ENCODE measurements at regions not wholly inside any gene's neighbourhood (a gene's known extent, or its start where the extent isn't known, plus 50 kb on each side); places are given as distances from the start of the nearest gene placed in this dataset.

DNA sequence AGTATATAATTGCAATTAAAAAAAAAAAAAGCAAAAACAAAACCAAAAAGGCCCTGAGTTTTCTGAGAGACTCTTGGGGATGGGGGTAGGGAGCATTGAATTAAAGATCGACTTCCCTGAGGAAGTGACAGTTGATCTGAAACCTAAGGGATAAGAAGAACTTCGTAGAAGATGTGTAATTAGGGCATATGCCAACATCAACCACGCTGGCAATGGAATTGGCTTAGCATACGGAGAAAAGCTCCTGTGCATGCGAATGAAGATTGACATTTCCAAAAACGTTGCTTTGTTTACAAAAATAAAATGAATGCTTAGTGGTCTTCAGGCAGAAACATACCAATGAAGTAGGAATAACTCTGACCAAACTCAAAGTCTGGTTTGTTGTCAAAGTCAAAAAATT, 307.6 kb upstream of the ZNF521 start:
- no peaks in the 10 kb centered on the region for H4K20me1 ChIP-seq (ENCODE audit: insufficient read depth, low read depth, low read length)
- H3K4me3 ChIP-seq (ENCODE audit: low read length): no peak overlapping the region
- no peak overlapping the region for H3K9ac ChIP-seq (ENCODE audit: low read length)
- H3K4me1 ChIP-seq (ENCODE audit: low read length): no peaks in the 10 kb centered on the region
- H3K79me2 ChIP-seq (ENCODE audit: low read length): no peaks in the 10 kb centered on the region
- no peak for DNase-seq
- no peak overlapping the region for H2AFZ ChIP-seq (ENCODE audit: low read length)
- no peaks in the 10 kb centered on the region for H3K9me2 ChIP-seq (replicated peaks; ENCODE audit: insufficient read depth, low read length)
- H3K27me3 ChIP-seq (ENCODE audit: low read length): no peaks in the 10 kb centered on the region
- H3K27ac ChIP-seq (ENCODE audit: low read length): no peak overlapping the region
- no peak overlapping the region for H3K4me2 ChIP-seq (ENCODE audit: low read depth, low read length, poor library complexity, severe bottlenecking)
- H3K9me3 ChIP-seq (ENCODE audit: low read length): no peaks in the 10 kb centered on the region
- H3K36me3 ChIP-seq (ENCODE audit: insufficient read depth, low read length): no peaks in the 10 kb centered on the region

DNA sequence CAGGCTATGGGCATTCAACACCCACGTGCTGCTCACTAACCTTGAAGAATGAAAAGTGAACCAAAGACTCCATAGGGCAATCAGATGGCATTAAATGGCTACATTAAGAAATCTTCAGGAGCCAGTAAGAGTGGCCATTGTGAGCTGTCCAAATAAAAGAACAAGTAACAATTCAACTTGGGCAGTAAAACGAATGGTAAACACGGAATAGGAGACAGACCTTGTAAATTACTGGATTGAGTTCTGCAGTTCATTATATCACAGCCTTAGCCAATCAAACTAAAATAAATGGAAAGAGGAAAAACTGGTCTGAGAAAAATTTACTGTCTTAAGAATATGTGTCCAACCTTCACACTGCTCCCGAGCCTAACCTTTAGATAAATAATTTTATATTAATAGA, 306.5 kb upstream of the ZNF521 start:
- no peak overlapping the region for H3K9ac ChIP-seq (ENCODE audit: low read length)
- H3K4me1 ChIP-seq (ENCODE audit: low read length): no peaks in the 10 kb centered on the region
- H3K4me3 ChIP-seq (ENCODE audit: low read length): no peak overlapping the region
- no peak for DNase-seq
- no peaks in the 10 kb centered on the region for H3K27me3 ChIP-seq (ENCODE audit: low read length)
- no peaks in the 10 kb centered on the region for H4K20me1 ChIP-seq (ENCODE audit: insufficient read depth, low read depth, low read length)
- no peak overlapping the region for H3K27ac ChIP-seq (ENCODE audit: low read length)
- no peaks in the 10 kb centered on the region for H3K36me3 ChIP-seq (ENCODE audit: insufficient read depth, low read length)
- H2AFZ ChIP-seq (ENCODE audit: low read length): no peak overlapping the region
- no peaks in the 10 kb centered on the region for H3K9me3 ChIP-seq (ENCODE audit: low read length)
- no peak overlapping the region for H3K4me2 ChIP-seq (ENCODE audit: low read depth, low read length, poor library complexity, severe bottlenecking)
- H3K9me2 ChIP-seq (replicated peaks; ENCODE audit: insufficient read depth, low read length): no peaks in the 10 kb centered on the region
- H3K79me2 ChIP-seq (ENCODE audit: low read length): no peaks in the 10 kb centered on the region

DNA sequence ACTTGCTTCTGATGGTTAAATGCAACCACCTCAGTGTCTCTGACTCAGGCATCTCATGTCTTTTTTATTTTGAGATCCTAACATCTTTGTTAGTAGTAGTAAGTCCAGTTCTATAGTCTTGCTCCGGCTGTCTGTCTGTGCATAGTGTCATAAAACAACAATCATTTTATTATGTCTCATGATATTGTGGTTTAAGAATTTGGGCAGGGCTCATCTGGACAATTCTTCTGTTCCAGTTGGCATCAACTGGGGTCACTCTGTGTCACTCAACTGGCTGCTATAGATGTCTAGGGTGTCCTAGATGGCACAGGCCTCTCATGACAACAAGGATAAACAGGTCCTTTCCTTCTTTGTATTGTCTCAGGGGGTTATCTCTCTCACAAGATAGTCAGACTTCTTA, 299.6 kb upstream of the ZNF521 start:
- H3K27ac ChIP-seq (ENCODE audit: low read length): no peak overlapping the region
- H3K9me2 ChIP-seq (replicated peaks; ENCODE audit: insufficient read depth, low read length): no peaks in the 10 kb centered on the region
- no peak for DNase-seq
- no peaks in the 10 kb centered on the region for H3K27me3 ChIP-seq (ENCODE audit: low read length)
- H3K9me3 ChIP-seq (ENCODE audit: low read length): no peaks in the 10 kb centered on the region
- H3K4me1 ChIP-seq (ENCODE audit: low read length): no peaks in the 10 kb centered on the region
- H2AFZ ChIP-seq (ENCODE audit: low read length): no peak overlapping the region
- no peak overlapping the region for H3K4me3 ChIP-seq (ENCODE audit: low read length)
- no peaks in the 10 kb centered on the region for H4K20me1 ChIP-seq (ENCODE audit: insufficient read depth, low read depth, low read length)
- H3K4me2 ChIP-seq (ENCODE audit: low read depth, low read length, poor library complexity, severe bottlenecking): no peak overlapping the region
- H3K79me2 ChIP-seq (ENCODE audit: low read length): no peaks in the 10 kb centered on the region
- no peaks in the 10 kb centered on the region for H3K36me3 ChIP-seq (ENCODE audit: insufficient read depth, low read length)
- no peak overlapping the region for H3K9ac ChIP-seq (ENCODE audit: low read length)

DNA sequence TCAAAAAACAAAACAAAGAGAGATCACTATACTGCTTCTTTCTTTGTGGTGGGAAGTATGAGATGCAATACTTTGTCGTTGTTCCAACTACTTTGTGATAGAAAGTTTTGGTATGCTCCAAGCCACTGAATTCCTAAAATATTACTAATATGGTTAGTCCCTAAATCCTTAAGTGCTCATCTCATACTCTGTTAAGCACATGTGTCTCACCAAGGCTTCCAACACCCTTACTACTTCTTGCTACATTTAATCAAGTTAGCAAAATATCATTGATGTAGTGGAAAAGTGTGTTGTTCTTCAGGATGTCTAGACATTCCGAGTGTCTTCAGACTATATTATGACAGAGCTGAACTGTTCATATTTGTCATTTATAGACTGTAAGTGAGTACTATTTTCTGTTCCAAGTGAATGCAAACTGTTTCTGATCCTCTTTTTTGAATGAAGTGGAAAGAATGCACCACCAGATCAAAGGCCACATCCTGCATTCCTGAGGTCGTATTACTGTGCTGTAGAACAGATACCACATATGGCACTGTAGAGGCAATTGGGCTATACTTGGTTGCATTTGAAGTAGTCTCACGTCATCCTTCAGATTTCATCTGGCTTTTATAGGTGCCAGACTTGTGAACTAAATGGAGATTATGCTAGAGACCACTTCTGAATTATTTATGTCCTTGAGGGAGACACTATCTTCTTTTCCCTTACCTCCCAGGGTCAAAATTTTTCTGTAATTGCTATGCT, 298.4 kb upstream of the ZNF521 start:
- H3K9ac ChIP-seq (ENCODE audit: low read length): no peak overlapping the region
- H2AFZ ChIP-seq (ENCODE audit: low read length): no peak overlapping the region
- no peak overlapping the region for H3K4me2 ChIP-seq (ENCODE audit: low read depth, low read length, poor library complexity, severe bottlenecking)
- no peaks in the 10 kb centered on the region for H3K9me3 ChIP-seq (ENCODE audit: low read length)
- H3K27ac ChIP-seq (ENCODE audit: low read length): no peak overlapping the region
- no peaks in the 10 kb centered on the region for H3K9me2 ChIP-seq (replicated peaks; ENCODE audit: insufficient read depth, low read length)
- H3K79me2 ChIP-seq (ENCODE audit: low read length): no peaks in the 10 kb centered on the region
- no peaks in the 10 kb centered on the region for H3K4me1 ChIP-seq (ENCODE audit: low read length)
- H3K4me3 ChIP-seq (ENCODE audit: low read length): no peak overlapping the region
- no peaks in the 10 kb centered on the region for H4K20me1 ChIP-seq (ENCODE audit: insufficient read depth, low read depth, low read length)
- H3K27me3 ChIP-seq (ENCODE audit: low read length): no peaks in the 10 kb centered on the region
- DNase-seq: no peak
- H3K36me3 ChIP-seq (ENCODE audit: insufficient read depth, low read length): no peaks in the 10 kb centered on the region

DNA sequence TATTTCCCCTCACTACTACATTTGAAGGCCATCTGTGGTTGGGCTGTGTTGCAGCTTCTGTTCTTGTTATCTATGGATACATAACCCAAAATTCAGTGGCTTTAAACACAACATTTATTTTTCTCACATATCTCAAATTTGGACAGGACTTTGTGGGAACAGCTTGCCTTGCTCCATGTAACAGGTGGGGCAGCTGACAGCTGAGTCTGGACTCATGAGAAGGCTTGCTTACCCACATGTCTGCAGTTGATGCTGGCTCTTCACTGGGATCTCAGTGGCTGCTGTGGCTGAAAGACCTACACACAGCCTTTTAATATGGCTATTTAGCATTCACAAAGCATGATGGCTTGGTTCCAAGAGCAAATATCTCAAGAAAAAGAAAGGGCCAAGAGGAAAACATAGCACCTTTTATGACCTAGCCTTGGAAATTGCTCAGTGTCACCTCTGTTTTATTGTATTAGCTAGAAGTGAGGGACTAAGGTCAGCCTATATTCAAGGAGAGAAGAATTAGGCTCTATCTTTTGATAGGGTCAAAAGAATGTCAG, 296.8 kb upstream of the ZNF521 start:
- Histone ChIP-seq H3K4me1 (ENCODE audit: low read length) (no peaks in the 10 kb centered on the region), H3K79me2 (ENCODE audit: low read length) (no peaks in the 10 kb centered on the region), H3K9me2 (replicated peaks; ENCODE audit: insufficient read depth, low read length) (no peaks in the 10 kb centered on the region), H3K9me3 (ENCODE audit: low read length) (no peaks in the 10 kb centered on the region), H3K36me3 (ENCODE audit: insufficient read depth, low read length) (no peaks in the 10 kb centered on the region), H2AFZ (ENCODE audit: low read length) (no peak overlapping the region), H3K27me3 (ENCODE audit: low read length) (no peaks in the 10 kb centered on the region), H4K20me1 (ENCODE audit: insufficient read depth, low read depth, low read length) (no peaks in the 10 kb centered on the region), H3K4me2 (ENCODE audit: low read depth, low read length, poor library complexity, severe bottlenecking) (no peak overlapping the region), H3K27ac (ENCODE audit: low read length) (no peak overlapping the region), H3K4me3 (ENCODE audit: low read length) (no peak overlapping the region), H3K9ac (ENCODE audit: low read length) (no peak overlapping the region)
- no peak for DNase-seq

DNA sequence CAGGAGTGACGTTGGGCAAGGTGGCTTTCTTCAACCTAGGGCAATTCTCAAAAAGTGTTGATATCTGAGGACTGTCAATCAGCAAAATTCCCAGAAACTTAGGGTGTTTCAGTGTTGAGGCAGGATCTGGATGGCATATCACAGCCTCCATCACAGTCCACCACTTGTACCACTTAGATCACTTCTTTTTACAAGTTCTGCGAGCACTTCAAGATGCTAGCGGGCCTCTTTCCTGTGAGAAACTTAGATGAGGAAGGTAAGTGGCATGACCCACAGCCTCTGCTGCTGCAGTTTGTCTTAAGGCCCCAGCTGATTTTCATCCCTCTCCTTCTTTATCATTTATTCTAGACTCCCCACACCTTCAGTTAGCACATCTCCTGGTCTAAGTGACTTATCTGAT, 295.4 kb upstream of the ZNF521 start:
- H3K4me2 ChIP-seq (ENCODE audit: low read depth, low read length, poor library complexity, severe bottlenecking): no peak overlapping the region
- H3K9me3 ChIP-seq (ENCODE audit: low read length): no peaks in the 10 kb centered on the region
- H4K20me1 ChIP-seq (ENCODE audit: insufficient read depth, low read depth, low read length): no peaks in the 10 kb centered on the region
- no peak overlapping the region for H3K9ac ChIP-seq (ENCODE audit: low read length)
- no peak overlapping the region for H3K27ac ChIP-seq (ENCODE audit: low read length)
- H2AFZ ChIP-seq (ENCODE audit: low read length): no peak overlapping the region
- no peak overlapping the region for H3K4me3 ChIP-seq (ENCODE audit: low read length)
- H3K79me2 ChIP-seq (ENCODE audit: low read length): no peaks in the 10 kb centered on the region
- no peaks in the 10 kb centered on the region for H3K36me3 ChIP-seq (ENCODE audit: insufficient read depth, low read length)
- H3K9me2 ChIP-seq (replicated peaks; ENCODE audit: insufficient read depth, low read length): no peaks in the 10 kb centered on the region
- H3K4me1 ChIP-seq (ENCODE audit: low read length): no peaks in the 10 kb centered on the region
- DNase-seq: no peak
- H3K27me3 ChIP-seq (ENCODE audit: low read length): no peaks in the 10 kb centered on the region

DNA sequence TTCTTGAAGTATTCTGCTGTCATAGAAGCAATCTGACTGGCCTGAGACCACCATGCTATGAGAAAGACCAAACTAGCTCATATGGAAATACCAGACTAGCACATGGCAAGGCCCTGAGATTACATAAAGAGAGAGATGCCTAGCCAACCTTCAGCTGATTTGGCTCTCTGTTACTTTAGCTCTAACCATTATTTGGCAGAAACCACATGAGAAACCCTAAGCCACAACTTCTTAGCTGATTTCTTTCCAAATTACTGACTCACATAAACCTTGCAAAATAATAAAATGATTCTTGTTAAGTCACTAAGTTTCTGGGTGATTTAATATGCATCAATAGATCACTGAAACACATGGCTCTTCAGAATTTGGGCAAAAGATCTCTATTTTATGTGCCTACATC, 295.0 kb upstream of the ZNF521 start:
- Histone ChIP-seq H2AFZ (ENCODE audit: low read length) (no peak overlapping the region), H3K27me3 (ENCODE audit: low read length) (no peaks in the 10 kb centered on the region), H3K27ac (ENCODE audit: low read length) (no peak overlapping the region), H3K4me2 (ENCODE audit: low read depth, low read length, poor library complexity, severe bottlenecking) (no peak overlapping the region), H3K9ac (ENCODE audit: low read length) (no peak overlapping the region), H3K9me3 (ENCODE audit: low read length) (no peaks in the 10 kb centered on the region), H3K79me2 (ENCODE audit: low read length) (no peaks in the 10 kb centered on the region), H4K20me1 (ENCODE audit: insufficient read depth, low read depth, low read length) (no peaks in the 10 kb centered on the region), H3K4me3 (ENCODE audit: low read length) (no peak overlapping the region), H3K4me1 (ENCODE audit: low read length) (no peaks in the 10 kb centered on the region), H3K9me2 (replicated peaks; ENCODE audit: insufficient read depth, low read length) (no peaks in the 10 kb centered on the region), H3K36me3 (ENCODE audit: insufficient read depth, low read length) (no peaks in the 10 kb centered on the region)
- no peak for DNase-seq

DNA sequence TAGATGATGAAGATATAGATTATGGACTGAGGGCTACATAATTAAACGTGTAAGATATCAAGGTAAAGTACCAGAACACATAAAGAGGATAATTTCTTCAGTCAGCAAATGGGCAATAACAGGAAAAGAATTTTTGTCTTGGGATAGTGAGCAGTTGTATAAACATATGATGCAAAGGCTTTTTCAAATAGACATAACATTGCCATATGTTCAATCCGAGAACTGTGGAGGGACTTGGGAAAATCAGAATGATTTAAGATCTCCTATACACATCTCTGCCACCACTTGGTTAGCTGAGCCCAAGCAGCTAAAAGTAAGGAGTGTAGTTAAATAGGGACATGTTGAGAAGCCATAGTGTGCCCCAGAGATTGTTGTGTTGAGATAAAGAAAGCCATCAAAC, 287.6 kb upstream of the ZNF521 start:
- H3K79me2 ChIP-seq (ENCODE audit: low read length): no peaks in the 10 kb centered on the region
- no peak overlapping the region for H3K27ac ChIP-seq (ENCODE audit: low read length)
- H3K4me2 ChIP-seq (ENCODE audit: low read depth, low read length, poor library complexity, severe bottlenecking): no peak overlapping the region
- H2AFZ ChIP-seq (ENCODE audit: low read length): no peak overlapping the region
- H3K4me3 ChIP-seq (ENCODE audit: low read length): no peak overlapping the region
- H3K4me1 ChIP-seq (ENCODE audit: low read length): no peaks in the 10 kb centered on the region
- DNase-seq: no peak
- no peak overlapping the region for H3K9ac ChIP-seq (ENCODE audit: low read length)
- H3K27me3 ChIP-seq (ENCODE audit: low read length): no peaks in the 10 kb centered on the region
- no peaks in the 10 kb centered on the region for H3K36me3 ChIP-seq (ENCODE audit: insufficient read depth, low read length)
- H3K9me3 ChIP-seq (ENCODE audit: low read length): no peaks in the 10 kb centered on the region
- no peaks in the 10 kb centered on the region for H4K20me1 ChIP-seq (ENCODE audit: insufficient read depth, low read depth, low read length)
- H3K9me2 ChIP-seq (replicated peaks; ENCODE audit: insufficient read depth, low read length): no peaks in the 10 kb centered on the region

All from Karpas-422 (cell line).